ENCODE measurements at regions not wholly inside any gene's neighbourhood (a gene's known extent, or its start where the extent isn't known, plus 50 kb on each side); places are given as distances from the start of the nearest gene placed in this dataset.
"Not testable (repeated sequence)": the region's sequence is repeated elsewhere in the genome, so short reads cannot be mapped to it uniquely, and the experiment has no call there.

- peak in 2 of 3 donors; percentile 65 to 67 for DNase-seq (ENCODE audit: low read depth in 3 of 3, low spot score in 2 of 3)
Measured at GRCh38 chr17:77555741-77556291, 402.7 kb upstream of the TNRC6C start.

GRCh38 chr17:77556383-77557061, 402.0 kb upstream of the TNRC6C start:
- DNase-seq (ENCODE audit: low read depth in 3 of 3, low spot score in 2 of 3): no peak

GRCh38 chr17:77558846-77559626, 399.5 kb upstream of the TNRC6C start:
- no peak for DNase-seq (ENCODE audit: low read depth in 3 of 3, low spot score in 2 of 3)

- no peak for DNase-seq (ENCODE audit: low read depth in 3 of 3, low spot score in 2 of 3)
Measured at GRCh38 chr17:77560381-77560780, 398.1 kb upstream of the TNRC6C start.

- DNase-seq (ENCODE audit: low read depth in 3 of 3, low spot score in 2 of 3): no peak
Measured at GRCh38 chr17:77560841-77561240, 397.7 kb upstream of the TNRC6C start.

- not testable (repeated sequence) for DNase-seq (ENCODE audit: low read depth in 3 of 3, low spot score in 2 of 3)
Measured at GRCh38 chr17:77562361-77562760, 396.1 kb upstream of the TNRC6C start.

- DNase-seq (ENCODE audit: low read depth in 3 of 3, low spot score in 2 of 3): no peak
Measured at GRCh38 chr17:77563439-77564102, 394.9 kb upstream of the TNRC6C start.

- DNase-seq (ENCODE audit: low read depth in 3 of 3, low spot score in 2 of 3): no peak
Measured at GRCh38 chr17:77564278-77564920, 394.1 kb upstream of the TNRC6C start.

- no peak for DNase-seq (ENCODE audit: low read depth in 3 of 3, low spot score in 2 of 3)
Measured at GRCh38 chr17:77565166-77565565, 393.3 kb upstream of the TNRC6C start.

GRCh38 chr17:77566151-77566550, 392.4 kb upstream of the TNRC6C start:
- no peak for DNase-seq (ENCODE audit: low read depth in 3 of 3, low spot score in 2 of 3)

GRCh38 chr17:77566566-77567138, 391.9 kb upstream of the TNRC6C start:
- no peak for DNase-seq (ENCODE audit: low read depth in 3 of 3, low spot score in 2 of 3)

GRCh38 chr17:77568540-77568939, 390.0 kb upstream of the TNRC6C start:
- DNase-seq (ENCODE audit: low read depth in 3 of 3, low spot score in 2 of 3): no peak

- DNase-seq (ENCODE audit: low read depth in 3 of 3, low spot score in 2 of 3): no peak
Measured at GRCh38 chr17:77569846-77570564, 388.5 kb upstream of the TNRC6C start.

GRCh38 chr17:77570565-77570898, 388.0 kb upstream of the TNRC6C start:
- no peak for DNase-seq (ENCODE audit: low read depth in 3 of 3, low spot score in 2 of 3)

GRCh38 chr17:77571155-77571981, 387.1 kb upstream of the TNRC6C start:
- no peak for DNase-seq (ENCODE audit: low read depth in 3 of 3, low spot score in 2 of 3)

GRCh38 chr17:77572065-77572601, 386.4 kb upstream of the TNRC6C start:
- no peak for DNase-seq (ENCODE audit: low read depth in 3 of 3, low spot score in 2 of 3)

- DNase-seq (ENCODE audit: low read depth in 3 of 3, low spot score in 2 of 3): no peak
Measured at GRCh38 chr17:77572851-77573250, 385.7 kb upstream of the TNRC6C start.

- DNase-seq (ENCODE audit: low read depth in 3 of 3, low spot score in 2 of 3): no peak
Measured at GRCh38 chr17:77577491-77577890, 381.0 kb upstream of the TNRC6C start.

GRCh38 chr17:77579131-77579530, 379.4 kb upstream of the TNRC6C start:
- no peak for DNase-seq (ENCODE audit: low read depth in 3 of 3, low spot score in 2 of 3)
